ENCODE measurements at regions not wholly inside any gene's neighbourhood (a gene's known extent, or its start where the extent isn't known, plus 50 kb on each side); places are given as distances from the start of the nearest gene placed in this dataset.

- DNase-seq, result no peak
Measured at GRCh38 chr15:98202256-98202655, 241.8 kb downstream of the ARRDC4 start.

GRCh38 chr15:98203872-98204660, 243.6 kb downstream of the ARRDC4 start:
- DNase-seq, result no peak

GRCh38 chr15:98207928-98208327, 247.4 kb downstream of the ARRDC4 start:
- DNase-seq, result no peak

GRCh38 chr15:98213346-98213979, 253.0 kb downstream of the ARRDC4 start:
- no peak for DNase-seq

GRCh38 chr15:98216166-98216565, 255.7 kb downstream of the ARRDC4 start:
- DNase-seq, result no peak

GRCh38 chr15:98217356-98217755, 256.9 kb downstream of the ARRDC4 start:
- DNase-seq, result no peak

- DNase-seq, result no peak
Measured at GRCh38 chr15:98221144-98221543, 260.6 kb downstream of the ARRDC4 start.

GRCh38 chr15:98221577-98221976, 261.1 kb downstream of the ARRDC4 start:
- DNase-seq, result no peak

GRCh38 chr15:98226149-98226548, 265.6 kb downstream of the ARRDC4 start:
- no peak for DNase-seq

GRCh38 chr15:98226578-98226977, 266.1 kb downstream of the ARRDC4 start:
- no peak for DNase-seq

GRCh38 chr15:98228846-98229245, 268.3 kb downstream of the ARRDC4 start:
- no peak for DNase-seq

- DNase-seq, result no peak
Measured at GRCh38 chr15:98230975-98231374, 270.5 kb downstream of the ARRDC4 start.

GRCh38 chr15:98231696-98232440, 271.4 kb downstream of the ARRDC4 start:
- DNase-seq, result no peak

- DNase-seq, result no peak
Measured at GRCh38 chr15:98232761-98233160, 272.3 kb downstream of the ARRDC4 start.

- DNase-seq, result no peak
Measured at GRCh38 chr15:98233873-98234272, 273.4 kb downstream of the ARRDC4 start.

GRCh38 chr15:98240303-98240702, 279.8 kb downstream of the ARRDC4 start:
- DNase-seq, result no peak

GRCh38 chr15:98241032-98241554, 280.6 kb downstream of the ARRDC4 start:
- DNase-seq, result no peak

- DNase-seq, result no peak
Measured at GRCh38 chr15:98257290-98257689, 296.8 kb downstream of the ARRDC4 start.

GRCh38 chr15:98263787-98264186, 303.3 kb downstream of the ARRDC4 start:
- no peak for DNase-seq

GRCh38 chr15:98266295-98266694, 305.8 kb downstream of the ARRDC4 start:
- no peak for DNase-seq

GRCh38 chr15:98268163-98268562, 307.7 kb downstream of the ARRDC4 start:
- no peak for DNase-seq

GRCh38 chr15:98272625-98273024, 312.1 kb downstream of the ARRDC4 start:
- no peak for DNase-seq

GRCh38 chr15:98276018-98276417, 315.5 kb downstream of the ARRDC4 start:
- no peak for DNase-seq

Measured in tongue (tissue), 1 donor.